ENCODE measurements at regions not wholly inside any gene's neighbourhood (a gene's known extent, or its start where the extent isn't known, plus 50 kb on each side); places are given as distances from the start of the nearest gene placed in this dataset.
A peak's percentile ranks its signal among the peaks of the same experiment; 100 is the strongest.

DNA sequence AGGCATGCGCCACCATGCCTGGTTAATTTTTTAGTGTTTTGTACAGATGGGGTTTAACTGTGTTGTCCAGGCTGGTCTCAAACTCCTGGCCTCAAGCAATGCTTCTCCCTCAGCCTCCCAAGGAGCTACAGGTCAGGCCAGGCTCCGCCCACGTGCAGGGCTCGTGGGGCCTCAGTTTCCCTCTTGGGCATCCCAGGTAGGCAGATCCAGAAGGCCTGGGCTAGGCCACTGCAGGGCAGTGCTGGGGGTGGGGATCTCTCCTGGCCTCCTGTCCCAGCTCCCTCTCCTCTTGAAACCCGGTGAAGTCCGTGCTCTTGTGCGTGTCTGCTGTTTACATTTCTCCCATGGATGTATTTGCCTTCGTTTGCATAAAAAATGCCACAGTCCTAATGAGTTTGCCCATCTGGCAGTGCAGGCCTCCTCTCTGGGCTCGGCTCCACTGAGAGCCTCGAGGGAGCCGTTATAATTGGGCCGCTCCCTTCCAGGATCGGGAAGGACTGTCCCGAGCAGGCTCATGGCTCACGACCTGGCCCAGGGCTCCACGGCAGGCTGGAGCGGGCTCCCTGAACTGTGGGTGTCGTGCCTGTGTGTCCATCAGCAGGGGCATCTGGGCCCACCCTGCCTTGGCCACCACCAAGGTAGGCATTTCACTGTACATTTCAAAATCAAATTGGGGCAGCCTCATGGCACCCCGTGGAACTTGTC is 52.6 kb upstream of the RUFY1 start:
- Histone ChIP-seq H3K9me3 (ENCODE audit: control insufficient read depth in 2 of 2, insufficient read depth in 1 of 2, low read depth in 1 of 2, low read length in 1 of 2) (peaks cover 0 to 3% of the 10 kb centered on the region in 2 donors), H3K4me3 (ENCODE audit: low read depth in 1 of 3, low read length in 3 of 3) (no peak overlapping the region), H3K4me1 (ENCODE audit: control insufficient read depth in 3 of 3, insufficient read depth in 2 of 3, low read depth in 1 of 3, low read length in 2 of 3) (no peaks in the 10 kb centered on the region), H3K36me3 (ENCODE audit: control insufficient read depth in 3 of 3, insufficient read depth in 2 of 3, low read depth in 1 of 3, low read length in 3 of 3) (no peaks in the 10 kb centered on the region), H3K27me3 (ENCODE audit: control insufficient read depth in 3 of 3, insufficient read depth in 3 of 3, low read length in 3 of 3) (no peaks in the 10 kb centered on the region), H3K27ac (ENCODE audit: low read depth in 1 of 3, low read length in 2 of 3) (no peak overlapping the region)
- FAIRE-seq (no peak), DNase-seq (no peak)
- 50 to 62% (median 59%) methylated on average over 19 of the region's 19 CpGs for WGBS, 3 donors

DNA sequence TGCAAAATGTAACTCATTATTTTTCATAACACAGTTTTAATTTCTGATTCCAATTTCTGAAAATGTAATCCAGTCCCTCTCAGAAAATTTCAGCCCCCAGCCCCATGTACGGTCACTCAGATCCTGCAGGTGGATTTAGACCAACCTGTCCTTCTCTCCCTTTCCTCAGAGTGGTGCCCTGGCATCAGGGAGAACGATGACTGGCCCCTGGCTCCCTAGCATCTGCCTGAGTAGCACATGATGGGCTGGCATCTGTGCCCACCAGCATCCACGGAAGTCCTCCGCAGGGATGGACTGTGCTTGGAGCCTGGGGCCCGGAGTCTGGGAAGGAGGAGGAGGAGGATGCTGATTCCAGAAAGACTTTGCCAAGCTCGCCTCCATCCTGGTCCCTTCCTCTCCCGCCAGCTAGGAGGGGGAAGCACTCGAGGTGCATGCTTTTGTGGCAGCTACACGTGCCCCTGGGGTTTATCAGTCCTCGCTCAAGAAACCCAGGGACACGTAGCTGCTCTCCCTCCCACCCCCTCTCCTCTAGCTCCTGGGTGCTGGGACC is 54.4 kb upstream of the RUFY1 start:
- Histone ChIP-seq H3K9me3 (ENCODE audit: control insufficient read depth in 2 of 2, insufficient read depth in 1 of 2, low read depth in 1 of 2, low read length in 1 of 2) (peaks cover 0 to 3% of the 10 kb centered on the region in 2 donors), H3K4me1 (ENCODE audit: control insufficient read depth in 3 of 3, insufficient read depth in 2 of 3, low read depth in 1 of 3, low read length in 2 of 3) (no peaks in the 10 kb centered on the region), H3K27ac (ENCODE audit: low read depth in 1 of 3, low read length in 2 of 3) (no peak overlapping the region), H3K36me3 (ENCODE audit: control insufficient read depth in 3 of 3, insufficient read depth in 2 of 3, low read depth in 1 of 3, low read length in 3 of 3) (no peaks in the 10 kb centered on the region), H3K4me3 (ENCODE audit: low read depth in 1 of 3, low read length in 3 of 3) (no peak overlapping the region), H3K27me3 (ENCODE audit: control insufficient read depth in 3 of 3, insufficient read depth in 3 of 3, low read length in 3 of 3) (peaks cover 0 to 3% (median 0%) of the 10 kb centered on the region in 3 donors)
- 52 to 72% (median 63%) methylated on average over 9 to 11 of the region's 11 CpGs for WGBS, 3 donors
- FAIRE-seq (no peak), DNase-seq (no peak)

DNA sequence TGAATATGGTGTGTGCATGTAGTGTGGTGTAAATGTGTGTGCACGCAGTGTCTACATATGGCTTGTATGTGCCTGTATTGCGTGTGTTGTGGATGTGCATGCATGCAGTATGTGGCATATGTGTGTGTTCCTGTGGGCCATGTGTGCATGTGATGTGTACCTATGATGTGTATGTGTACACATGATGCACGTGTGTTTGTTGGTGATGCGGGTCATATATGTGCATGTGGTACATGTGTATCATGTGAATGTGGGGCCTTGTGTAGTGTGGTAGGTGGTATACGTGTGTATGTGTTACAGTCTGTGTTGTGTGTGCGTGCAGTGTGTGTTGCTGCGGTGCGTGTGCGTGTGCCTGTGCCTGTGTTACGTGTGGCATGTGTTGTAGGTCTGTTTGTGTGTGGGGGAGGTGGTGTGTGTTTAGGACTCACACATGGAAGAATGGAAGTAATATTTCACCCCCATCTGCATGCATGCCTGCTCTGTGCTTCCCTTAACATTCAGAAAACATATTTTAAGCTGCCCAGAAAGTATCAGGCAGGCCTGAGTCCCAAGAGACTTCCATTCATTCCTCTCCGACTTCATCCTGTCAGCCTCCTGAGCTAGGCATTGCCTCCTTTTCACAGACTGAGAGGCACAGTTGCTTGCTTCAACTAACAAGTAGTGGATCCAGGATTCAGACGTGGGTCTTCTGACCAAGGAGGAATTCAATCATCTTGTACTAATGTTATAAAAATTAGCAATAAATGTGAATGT is 55.4 kb upstream of the RUFY1 start:
- no peaks in the 10 kb centered on the region for H3K36me3 ChIP-seq (ENCODE audit: control insufficient read depth in 3 of 3, insufficient read depth in 2 of 3, low read depth in 1 of 3, low read length in 3 of 3)
- no peak for DNase-seq
- FAIRE-seq, result no peak
- H3K4me3 ChIP-seq (ENCODE audit: low read depth in 1 of 3, low read length in 3 of 3), result no peak overlapping the region
- H3K9me3 ChIP-seq (ENCODE audit: control insufficient read depth in 2 of 2, insufficient read depth in 1 of 2, low read depth in 1 of 2, low read length in 1 of 2), result no peaks in the 10 kb centered on the region
- 75 to 80% (median 78%) methylated on average over 12 of the region's 12 CpGs for WGBS, 3 donors
- H3K27ac ChIP-seq (ENCODE audit: low read depth in 1 of 3, low read length in 2 of 3), result no peak overlapping the region
- no peaks in the 10 kb centered on the region for H3K4me1 ChIP-seq (ENCODE audit: control insufficient read depth in 3 of 3, insufficient read depth in 2 of 3, low read depth in 1 of 3, low read length in 2 of 3)
- peaks cover 0 to 3% (median 0%) of the 10 kb centered on the region in 3 donors for H3K27me3 ChIP-seq (ENCODE audit: control insufficient read depth in 3 of 3, insufficient read depth in 3 of 3, low read length in 3 of 3)

DNA sequence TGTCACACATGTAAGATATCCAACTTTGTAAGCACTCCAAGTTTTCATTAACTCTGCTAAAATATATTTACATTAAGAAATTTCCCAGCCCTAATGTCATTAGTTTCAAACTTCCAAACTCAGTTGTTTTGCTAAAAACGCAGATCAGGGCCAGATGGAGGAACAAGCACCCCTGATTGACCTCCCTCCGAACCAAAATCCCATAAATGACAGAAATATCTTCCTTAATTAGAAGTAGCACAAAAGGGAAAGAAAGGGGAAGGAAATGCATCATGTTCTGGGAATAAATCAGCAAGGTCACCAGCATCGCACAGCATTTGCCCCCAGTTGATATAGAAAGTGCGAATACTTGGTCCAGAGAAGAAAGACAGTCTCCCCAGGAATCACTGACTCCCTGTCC is 61.4 kb upstream of the RUFY1 start:
- no peaks in the 10 kb centered on the region for H3K9me3 ChIP-seq (ENCODE audit: control insufficient read depth in 2 of 2, insufficient read depth in 1 of 2, low read depth in 1 of 2, low read length in 1 of 2)
- FAIRE-seq (no peak), DNase-seq (no peak)
- no peaks in the 10 kb centered on the region for H3K4me1 ChIP-seq (ENCODE audit: control insufficient read depth in 3 of 3, insufficient read depth in 2 of 3, low read depth in 1 of 3, low read length in 2 of 3)
- H3K4me3 ChIP-seq (ENCODE audit: low read depth in 1 of 3, low read length in 3 of 3), result no peak overlapping the region
- 41 to 67% (median 60%) methylated on average over 4 of the region's 4 CpGs for WGBS, 3 donors
- peaks cover 0 to 3% (median 0%) of the 10 kb centered on the region in 3 donors for H3K27me3 ChIP-seq (ENCODE audit: control insufficient read depth in 3 of 3, insufficient read depth in 3 of 3, low read length in 3 of 3)
- H3K27ac ChIP-seq (ENCODE audit: low read depth in 1 of 3, low read length in 2 of 3), result peak overlapping the region in 1 of 3 donors; percentile 32
- H3K36me3 ChIP-seq (ENCODE audit: control insufficient read depth in 3 of 3, insufficient read depth in 2 of 3, low read depth in 1 of 3, low read length in 3 of 3), result no peaks in the 10 kb centered on the region

DNA sequence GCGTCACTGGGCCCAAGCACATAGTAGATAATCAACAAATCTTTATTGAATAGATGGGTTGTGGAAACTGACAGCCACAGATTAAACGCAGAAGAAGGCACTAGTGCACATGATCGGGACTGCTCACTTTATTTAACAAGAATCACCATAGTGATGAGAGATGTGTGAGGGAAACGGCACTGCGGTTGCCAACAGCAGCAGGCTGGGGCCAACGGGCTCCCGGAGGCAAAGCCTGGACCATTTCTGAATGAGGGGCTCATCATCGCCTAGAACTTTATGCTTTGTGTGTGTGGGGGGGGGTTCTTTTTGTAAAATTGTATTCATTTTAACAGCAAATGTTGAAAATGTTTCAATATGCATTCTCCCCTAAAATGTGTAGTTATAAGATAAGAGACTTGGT is 61.9 kb upstream of the RUFY1 start:
- FAIRE-seq, result no peak

DNA sequence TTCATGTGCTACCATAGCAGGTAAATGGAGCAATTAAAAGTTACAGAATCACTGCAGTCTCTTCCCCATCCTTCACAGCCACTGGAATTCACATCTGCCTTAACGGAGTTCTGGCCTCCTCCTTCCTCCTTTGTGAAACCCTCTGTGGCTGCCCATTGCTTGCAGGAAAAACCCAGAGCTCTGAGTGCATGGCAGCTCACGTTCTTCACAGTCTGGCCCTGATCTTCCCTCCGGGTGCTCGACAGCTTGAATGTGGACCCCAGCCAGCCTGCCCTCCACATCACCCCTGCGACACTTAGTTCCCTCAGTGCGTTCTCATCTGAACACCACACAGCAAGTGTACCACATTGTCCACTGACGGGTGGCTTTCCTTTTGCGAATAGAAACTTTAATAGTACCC is 63.2 kb upstream of the RUFY1 start:
- DNase-seq (no peak), FAIRE-seq (no peak)
- Histone ChIP-seq H3K27ac (ENCODE audit: low read depth in 1 of 3, low read length in 2 of 3) (peak overlapping the region in 1 of 3 donors; percentile 8), H3K27me3 (ENCODE audit: control insufficient read depth in 3 of 3, insufficient read depth in 3 of 3, low read length in 3 of 3) (peaks cover 0 to 3% (median 0%) of the 10 kb centered on the region in 3 donors), H3K4me1 (ENCODE audit: control insufficient read depth in 3 of 3, insufficient read depth in 2 of 3, low read depth in 1 of 3, low read length in 2 of 3) (no peaks in the 10 kb centered on the region), H3K4me3 (ENCODE audit: low read depth in 1 of 3, low read length in 3 of 3) (no peak overlapping the region), H3K36me3 (ENCODE audit: control insufficient read depth in 3 of 3, insufficient read depth in 2 of 3, low read depth in 1 of 3, low read length in 3 of 3) (no peaks in the 10 kb centered on the region), H3K9me3 (ENCODE audit: control insufficient read depth in 2 of 2, insufficient read depth in 1 of 2, low read depth in 1 of 2, low read length in 1 of 2) (no peaks in the 10 kb centered on the region)
- 79 to 80% (median 79%) methylated on average over 8 of the region's 8 CpGs for WGBS, 3 donors

More for the DNA sequence above, 61.9 kb upstream of the RUFY1 start:
- DNase-seq, result no peak
- Histone ChIP-seq H3K9me3 (ENCODE audit: control insufficient read depth in 2 of 2, insufficient read depth in 1 of 2, low read depth in 1 of 2, low read length in 1 of 2) (no peaks in the 10 kb centered on the region), H3K4me1 (ENCODE audit: control insufficient read depth in 3 of 3, insufficient read depth in 2 of 3, low read depth in 1 of 3, low read length in 2 of 3) (no peaks in the 10 kb centered on the region), H3K4me3 (ENCODE audit: low read depth in 1 of 3, low read length in 3 of 3) (no peak overlapping the region), H3K36me3 (ENCODE audit: control insufficient read depth in 3 of 3, insufficient read depth in 2 of 3, low read depth in 1 of 3, low read length in 3 of 3) (no peaks in the 10 kb centered on the region), H3K27ac (ENCODE audit: low read depth in 1 of 3, low read length in 2 of 3) (peak overlapping the region in 1 of 3 donors; percentile 28), H3K27me3 (ENCODE audit: control insufficient read depth in 3 of 3, insufficient read depth in 3 of 3, low read length in 3 of 3) (peaks cover 0 to 3% (median 0%) of the 10 kb centered on the region in 3 donors)
- WGBS, 3 donors, result 56 to 80% (median 77%) methylated on average over 8 of the region's 8 CpGs

DNA sequence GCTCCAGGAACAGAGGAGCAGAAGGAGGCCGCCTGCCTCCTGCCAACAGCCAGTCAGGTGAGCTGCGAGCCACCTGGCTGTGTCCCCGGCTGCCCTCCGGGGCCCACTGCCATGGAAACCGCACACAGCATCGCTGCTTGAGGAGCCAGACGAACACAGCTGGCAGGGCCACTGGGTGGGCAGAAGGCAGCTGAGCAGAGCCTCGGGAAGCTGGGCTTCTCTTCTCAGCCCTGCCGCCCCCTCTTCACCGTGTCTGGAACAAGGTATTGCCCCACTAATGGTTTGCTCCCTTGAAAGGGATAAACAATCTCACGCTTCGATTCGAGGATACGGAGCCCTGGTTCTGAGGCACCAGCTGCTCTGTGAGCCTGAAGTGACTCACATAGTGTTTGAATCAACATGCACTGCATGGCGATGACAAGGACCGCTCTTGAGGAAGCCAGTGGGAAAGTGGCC is 63.7 kb upstream of the RUFY1 start:
- Histone ChIP-seq H3K27ac (ENCODE audit: low read depth in 1 of 3, low read length in 2 of 3) (peak overlapping the region in 1 of 3 donors; percentile 23), H3K27me3 (ENCODE audit: control insufficient read depth in 3 of 3, insufficient read depth in 3 of 3, low read length in 3 of 3) (peaks cover 0 to 3% (median 0%) of the 10 kb centered on the region in 3 donors), H3K9me3 (ENCODE audit: control insufficient read depth in 2 of 2, insufficient read depth in 1 of 2, low read depth in 1 of 2, low read length in 1 of 2) (no peaks in the 10 kb centered on the region), H3K36me3 (ENCODE audit: control insufficient read depth in 3 of 3, insufficient read depth in 2 of 3, low read depth in 1 of 3, low read length in 3 of 3) (no peaks in the 10 kb centered on the region), H3K4me3 (ENCODE audit: low read depth in 1 of 3, low read length in 3 of 3) (no peak overlapping the region), H3K4me1 (ENCODE audit: control insufficient read depth in 3 of 3, insufficient read depth in 2 of 3, low read depth in 1 of 3, low read length in 2 of 3) (no peaks in the 10 kb centered on the region)
- no peak for DNase-seq
- FAIRE-seq, result no peak
- WGBS, 3 donors, result 76 to 84% (median 81%) methylated on average over 16 of the region's 16 CpGs

DNA sequence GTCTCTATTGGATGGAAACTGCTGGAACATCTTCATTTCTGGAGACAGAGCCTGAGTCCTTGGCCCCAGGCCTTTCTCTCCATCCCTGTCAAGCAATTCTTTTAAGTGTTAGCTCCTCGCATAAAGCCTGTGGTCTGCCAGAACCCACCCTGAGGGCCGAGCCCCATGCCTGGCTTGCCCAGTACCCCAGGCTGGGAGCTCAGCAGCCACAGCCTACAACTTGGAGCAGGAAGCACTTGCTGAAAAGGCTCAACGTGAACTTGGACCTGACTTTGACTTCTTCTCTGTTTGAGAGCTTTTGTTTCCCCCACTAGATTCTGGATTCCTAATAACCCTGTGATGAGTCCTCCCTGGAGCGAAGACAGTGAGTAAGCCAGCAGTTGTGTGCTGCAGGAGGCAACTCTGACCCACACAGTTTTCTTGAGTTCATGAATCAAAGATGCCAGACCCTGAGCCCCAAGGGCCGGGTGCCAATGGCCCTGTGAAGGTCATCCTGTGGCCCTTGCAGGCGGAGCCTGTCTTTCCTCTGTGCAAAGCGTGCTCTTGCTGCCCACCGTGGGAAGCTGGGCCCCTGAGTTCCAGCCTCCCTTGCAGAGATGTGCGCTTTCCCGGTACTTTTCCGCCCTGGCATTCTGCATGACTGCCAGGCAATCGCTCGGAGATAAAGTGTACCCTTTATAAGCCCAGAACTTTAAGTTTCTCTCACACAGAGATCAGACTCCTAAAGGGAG is 64.3 kb upstream of the RUFY1 start:
- Histone ChIP-seq H3K36me3 (ENCODE audit: control insufficient read depth in 3 of 3, insufficient read depth in 2 of 3, low read depth in 1 of 3, low read length in 3 of 3) (no peaks in the 10 kb centered on the region), H3K9me3 (ENCODE audit: control insufficient read depth in 2 of 2, insufficient read depth in 1 of 2, low read depth in 1 of 2, low read length in 1 of 2) (no peaks in the 10 kb centered on the region), H3K27ac (ENCODE audit: low read depth in 1 of 3, low read length in 2 of 3) (no peak overlapping the region), H3K4me3 (ENCODE audit: low read depth in 1 of 3, low read length in 3 of 3) (no peak overlapping the region), H3K27me3 (ENCODE audit: control insufficient read depth in 3 of 3, insufficient read depth in 3 of 3, low read length in 3 of 3) (peaks cover 0 to under 1% (median 0%) of the 10 kb centered on the region in 3 donors), H3K4me1 (ENCODE audit: control insufficient read depth in 3 of 3, insufficient read depth in 2 of 3, low read depth in 1 of 3, low read length in 2 of 3) (no peaks in the 10 kb centered on the region)
- 74 to 81% (median 78%) methylated on average over 13 of the region's 13 CpGs for WGBS, 3 donors
- no peak for FAIRE-seq
- no peak for DNase-seq

All from small intestine (tissue), 7 donors.